Stimulated activated CD8-positive, alpha-beta memory T cell treated with anti-CD3 and anti-CD28 coated beads, Interleukin-15, amount 100 ng/mL, for 24 hours (primary cell): ENCODE measurements at regions not wholly inside any gene's neighbourhood (a gene's known extent, or its start where the extent isn't known, plus 50 kb on each side); places are given as distances from the start of the nearest gene placed in this dataset.
"Not testable (repeated sequence)": the region's sequence is repeated elsewhere in the genome, so short reads cannot be mapped to it uniquely, and the experiment has no call there.

ENCODE experiments used
- DNase-seq: peaks from one replicate; pipeline ENCODE4 v3.0.0-alpha.2; 2020; ENCODE audit warnings: low read depth

GRCh38 chr15:24733659-24734058, 58.1 kb downstream of the NPAP1 start:
- DNase-seq: no peak

GRCh38 chr15:24734396-24734795, 58.8 kb downstream of the NPAP1 start:
- DNase-seq: no peak

- no peak for DNase-seq
These were observed 69.7 kb downstream of the NPAP1 start for GRCh38 chr15:24745290-24745689.

- no peak for DNase-seq
These were observed 70.5 kb downstream of the NPAP1 start for GRCh38 chr15:24746094-24746493.

- DNase-seq: no peak
These were observed 71.8 kb downstream of the NPAP1 start for GRCh38 chr15:24747376-24747775.

GRCh38 chr15:24748812-24749439, 73.4 kb downstream of the NPAP1 start:
- no peak for DNase-seq

GRCh38 chr15:24752354-24752753, 76.8 kb downstream of the NPAP1 start:
- DNase-seq: no peak

- no peak for DNase-seq
These were observed 80.5 kb downstream of the NPAP1 start for GRCh38 chr15:24756101-24756500.

GRCh38 chr15:24760066-24760465, 84.5 kb downstream of the NPAP1 start:
- no peak for DNase-seq

GRCh38 chr15:24761704-24762302, 86.2 kb downstream of the NPAP1 start:
- DNase-seq: no peak

- DNase-seq: no peak
These were observed 88.3 kb downstream of the NPAP1 start for GRCh38 chr15:24763891-24764290.

- no peak for DNase-seq
These were observed 89.0 kb downstream of the NPAP1 start for GRCh38 chr15:24764375-24765171.

- DNase-seq: no peak
These were observed 91.0 kb downstream of the NPAP1 start for GRCh38 chr15:24766511-24767133.

- no peak for DNase-seq
These were observed 96.7 kb downstream of the NPAP1 start for GRCh38 chr15:24772266-24772665.

- peak; percentile 42 for DNase-seq
These were observed 97.3 kb downstream of the NPAP1 start for GRCh38 chr15:24772686-24773373.

- no peak for DNase-seq
These were observed 101.7 kb downstream of the NPAP1 start for GRCh38 chr15:24777307-24777706.

GRCh38 chr15:24784506-24784905, 108.9 kb downstream of the NPAP1 start:
- DNase-seq: no peak

GRCh38 chr15:24786347-24786746, 110.8 kb downstream of the NPAP1 start:
- DNase-seq: no peak

GRCh38 chr15:24802624-24803023, 127.0 kb downstream of the NPAP1 start:
- not testable (repeated sequence) for DNase-seq

GRCh38 chr15:24819680-24820079, 135.1 kb upstream of the SNRPN start:
- DNase-seq: no peak

- no peak for DNase-seq
These were observed 131.3 kb upstream of the SNRPN start for GRCh38 chr15:24823473-24823872.

- no peak for DNase-seq
These were observed 122.5 kb upstream of the SNRPN start for GRCh38 chr15:24832282-24832681.
